ENCODE measurements at regions not wholly inside any gene's neighbourhood (a gene's known extent, or its start where the extent isn't known, plus 50 kb on each side); places are given as distances from the start of the nearest gene placed in this dataset.

GRCh38 chr3:72383883-72384282 is 464.4 kb downstream of the SHQ1 start:
- H3K56ac ChIP-seq (ENCODE audit: insufficient read length, low read depth, low read length): no peak overlapping the region
- peaks cover 46% of the 10 kb centered on the region; the same call in 1 of the 2 replicates for H3K4me1 ChIP-seq (ENCODE audit: insufficient read depth, low read length)
- H4K8ac ChIP-seq (replicated peaks; ENCODE audit: insufficient read length, low read depth, low read length): no peak overlapping the region
- H3K23me2 ChIP-seq (ENCODE audit: insufficient read length, low read depth, low read length, poor library complexity, severe bottlenecking): no peaks in the 10 kb centered on the region
- no peak overlapping the region for H3K9ac ChIP-seq (ENCODE audit: extremely low read depth, insufficient read length, low read length)
- H2AK5ac ChIP-seq (ENCODE audit: insufficient read length, low read length): no peak overlapping the region
- no peak for TF ChIP-seq CTCF (conservative IDR thresholded peaks at IDR 0.05)
- no peak overlapping the region for H2BK120ac ChIP-seq (ENCODE audit: low read depth, low read length, poor library complexity, severe bottlenecking)
- H3K18ac ChIP-seq (ENCODE audit: insufficient read length, low read depth, low read length): no peak overlapping the region
- no peaks in the 10 kb centered on the region for H3K27me3 Mint-ChIP-seq (ENCODE audit: low read depth)
- no peak overlapping the region for H3K23ac ChIP-seq (ENCODE audit: insufficient read length, low read depth, low read length)
- peaks cover 81 to 92% of the 10 kb centered on the region in 2 experiments for H3K4me1 Mint-ChIP-seq
- H3K79me1 ChIP-seq (ENCODE audit: insufficient read depth, low read depth, low read length, poor library complexity, severe bottlenecking): peaks cover 12% of the 10 kb centered on the region
- no peaks in the 10 kb centered on the region for H3K9me3 Mint-ChIP-seq
- H2AFZ ChIP-seq (ENCODE audit: low read length): no peak overlapping the region
- peaks cover 57% of the 10 kb centered on the region for H3K79me2 ChIP-seq (ENCODE audit: insufficient read depth, low read length)
- no CpG with 5 or more reads among the region's 4 CpGs for WGBS (ENCODE audit: extremely low coverage, insufficient read length, low lambda C conversion rate)
- no peak overlapping the region for H3K4me2 ChIP-seq (ENCODE audit: insufficient read depth, insufficient read length, low read length)
- H3K9me3 ChIP-seq (ENCODE audit: control insufficient read depth, low read depth, low read length): no peaks in the 10 kb centered on the region
- peaks cover 0 to 1% (median under 1%) of the 10 kb centered on the region in 3 experiments; a peak in 5 of 7 replicates for H3K36me3 Mint-ChIP-seq (ENCODE audit: insufficient read depth in 1 of 3, low read depth in 3 of 3)
- no peak overlapping the region for H3K4ac ChIP-seq (ENCODE audit: low read depth, low read length)
- H2BK5ac ChIP-seq (ENCODE audit: insufficient read length, low read length): no peak overlapping the region
- H3T11ph ChIP-seq (ENCODE audit: low read length): no peak overlapping the region
- no peak overlapping the region for H2BK20ac ChIP-seq (ENCODE audit: low read depth, low read length, poor library complexity, severe bottlenecking)
- no peak overlapping the region for H3K14ac ChIP-seq (ENCODE audit: insufficient read depth, low read length)
- H4K20me1 ChIP-seq (ENCODE audit: control insufficient read depth, insufficient read depth, insufficient read length): no peaks in the 10 kb centered on the region
- no peak overlapping the region for H4K5ac ChIP-seq (ENCODE audit: insufficient read length, low read depth, low read length)
- no peak overlapping the region for H3K27ac Mint-ChIP-seq
- no peak overlapping the region for H2BK15ac ChIP-seq (ENCODE audit: low read depth, low read length)
- H3K4me3 Mint-ChIP-seq: no peak overlapping the region
- no peak for DNase-seq
- no peak overlapping the region for H4K91ac ChIP-seq (ENCODE audit: insufficient read length, low read depth, low read length)
- H3K27me3 ChIP-seq (ENCODE audit: insufficient read depth, low read length): no peaks in the 10 kb centered on the region
- H3K27ac ChIP-seq (ENCODE audit: insufficient read length, low read depth, low read length): no peak overlapping the region
- H2BK12ac ChIP-seq (ENCODE audit: insufficient read length, low read depth, low read length): no peak overlapping the region

Measured in H9 (cell line).